OCI-LY3 (cell line): ENCODE measurements at regions not wholly inside any gene's neighbourhood (a gene's known extent, or its start where the extent isn't known, plus 50 kb on each side); places are given as distances from the start of the nearest gene placed in this dataset.
"Not testable (repeated sequence)": the region's sequence is repeated elsewhere in the genome, so short reads cannot be mapped to it uniquely, and the experiment has no call there.

Experiments
- H2AFZ ChIP-seq: fragments of 200-600, 300-600 bp; shearing (Covaris generic); 2 replicates; pipeline ENCODE4 v1.6.0; 2014; ENCODE audit warnings: antibody characterized with exemption, low read depth, low read length
- H3K27ac ChIP-seq: fragments of 200-600, 300-600 bp; sonication (generic); 2 replicates; pipeline ENCODE4 v1.5.1; 2014; ENCODE audit warnings: mild to moderate bottlenecking, low read length, moderate library complexity, mixed read lengths
- H3K27me3 ChIP-seq: fragments of 200-600, 300-600 bp; sonication (generic); 2 replicates; pipeline ENCODE4 v1.6.1; 2014; ENCODE audit warnings: low read depth, low read length, mixed read lengths
- H3K36me3 ChIP-seq: fragments of 200-600, 300-600 bp; sonication (generic); replicated peaks from 2 replicates; pipeline ENCODE3; 2014; ENCODE audit warnings: low read depth, low read length, mixed read lengths
- H3K4me1 ChIP-seq: fragments of 300-600, 200-600 bp; sonication (generic); 2 replicates; pipeline ENCODE4 v1.6.1; 2014; ENCODE audit warnings: low read length, mixed read lengths
- H3K4me2 ChIP-seq: fragments of 200-600, 300-600 bp; sonication (generic); 2 replicates; pipeline ENCODE4 v1.6.1; 2014; ENCODE audit warnings: low read length, mixed read lengths
- H3K4me3 ChIP-seq: fragments of 300-600, 200-600 bp; sonication (generic); 2 replicates; pipeline ENCODE4 v1.5.1; 2014; ENCODE audit warnings: antibody characterized with exemption, mild to moderate bottlenecking, low read length, moderate library complexity
- H3K79me2 ChIP-seq: fragments of 300-600, 200-600 bp; shearing (Covaris generic); 2 replicates; pipeline ENCODE4 v1.6.1; 2014; ENCODE audit warnings: mild to moderate bottlenecking, low read length, mixed read lengths
- H3K9ac ChIP-seq: fragments of 300-600, 200-600 bp; shearing (Covaris generic); 2 replicates; pipeline ENCODE4 v1.6.0; 2014; ENCODE audit warnings: mild to moderate bottlenecking, low read length, moderate library complexity
- H3K9me3 ChIP-seq: fragments of 200-600, 300-600 bp; shearing (Covaris generic); 2 replicates; pipeline ENCODE4 v1.6.1; 2014; ENCODE audit warnings: low read length, mixed read lengths; ENCODE audit not compliant: insufficient read depth
- H4K20me1 ChIP-seq: fragments of 200-600, 300-600 bp; sonication (generic); 2 replicates; pipeline ENCODE4 v1.6.1; 2016; ENCODE audit warnings: low read length, mixed read lengths; ENCODE audit not compliant: insufficient read depth
- EZH2phosphoT487 ChIP-seq: fragments of 200-600 bp; shearing (Covaris generic); IDR thresholded peaks from 2 replicates; pipeline ENCODE4 v1.6.1; 2018; ENCODE audit warnings: antibody characterized with exemption, mixed run types, low read depth
- TF ChIP-seq, protein P1 (sequence below): fragments of 200-600, 300-600 bp; sonication (generic); IDR thresholded peaks from 2 replicates; pipeline ENCODE4 v1.5.1; 2014; ENCODE audit warnings: antibody characterized with exemption, low read length, low read depth

GRCh38 chr21:27321791-27322190, 354.9 kb upstream of the ADAMTS5 start:
- H3K4me1 ChIP-seq = no peaks in the 10 kb centered on the region
- no peak overlapping the region for H3K4me2 ChIP-seq
- TF ChIP-seq, protein P1, sequence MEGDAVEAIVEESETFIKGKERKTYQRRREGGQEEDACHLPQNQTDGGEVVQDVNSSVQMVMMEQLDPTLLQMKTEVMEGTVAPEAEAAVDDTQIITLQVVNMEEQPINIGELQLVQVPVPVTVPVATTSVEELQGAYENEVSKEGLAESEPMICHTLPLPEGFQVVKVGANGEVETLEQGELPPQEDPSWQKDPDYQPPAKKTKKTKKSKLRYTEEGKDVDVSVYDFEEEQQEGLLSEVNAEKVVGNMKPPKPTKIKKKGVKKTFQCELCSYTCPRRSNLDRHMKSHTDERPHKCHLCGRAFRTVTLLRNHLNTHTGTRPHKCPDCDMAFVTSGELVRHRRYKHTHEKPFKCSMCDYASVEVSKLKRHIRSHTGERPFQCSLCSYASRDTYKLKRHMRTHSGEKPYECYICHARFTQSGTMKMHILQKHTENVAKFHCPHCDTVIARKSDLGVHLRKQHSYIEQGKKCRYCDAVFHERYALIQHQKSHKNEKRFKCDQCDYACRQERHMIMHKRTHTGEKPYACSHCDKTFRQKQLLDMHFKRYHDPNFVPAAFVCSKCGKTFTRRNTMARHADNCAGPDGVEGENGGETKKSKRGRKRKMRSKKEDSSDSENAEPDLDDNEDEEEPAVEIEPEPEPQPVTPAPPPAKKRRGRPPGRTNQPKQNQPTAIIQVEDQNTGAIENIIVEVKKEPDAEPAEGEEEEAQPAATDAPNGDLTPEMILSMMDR = no peak
- no peak for TF ChIP-seq EZH2phosphoT487
- no peaks in the 10 kb centered on the region for H3K27me3 ChIP-seq
- no peaks in the 10 kb centered on the region for H3K79me2 ChIP-seq
- no peak overlapping the region for H3K9ac ChIP-seq
- H3K9me3 ChIP-seq = no peaks in the 10 kb centered on the region
- no peaks in the 10 kb centered on the region for H3K36me3 ChIP-seq
- no peaks in the 10 kb centered on the region for H4K20me1 ChIP-seq
- no peak overlapping the region for H3K27ac ChIP-seq
- H2AFZ ChIP-seq = no peak overlapping the region
- no peak overlapping the region for H3K4me3 ChIP-seq

DNA sequence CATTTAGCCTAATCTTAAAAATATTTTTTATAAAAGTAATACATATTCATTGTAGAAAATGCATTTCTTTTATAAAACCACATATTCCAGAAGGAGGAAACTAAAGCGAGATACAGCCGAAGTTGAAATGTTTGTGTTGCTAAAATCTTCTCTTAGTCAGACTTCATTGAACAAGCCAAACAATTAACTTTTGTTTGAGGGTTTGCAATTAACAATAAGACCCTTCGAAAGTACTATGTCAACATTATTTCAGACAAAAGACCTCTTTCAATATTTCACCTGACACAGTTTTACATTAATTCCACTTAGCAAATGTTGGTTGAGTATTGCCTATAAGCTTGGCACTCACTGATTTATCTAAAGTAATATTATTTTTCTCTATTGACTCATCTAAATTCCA, 354.0 kb upstream of the ADAMTS5 start:
- Histone ChIP-seq H3K9ac (no peak overlapping the region), H2AFZ (no peak overlapping the region), H3K4me3 (no peak overlapping the region), H3K4me2 (no peak overlapping the region), H3K27ac (no peak overlapping the region), H3K79me2 (no peaks in the 10 kb centered on the region), H3K4me1 (no peaks in the 10 kb centered on the region), H3K9me3 (no peaks in the 10 kb centered on the region), H4K20me1 (no peaks in the 10 kb centered on the region), H3K27me3 (no peaks in the 10 kb centered on the region), H3K36me3 (no peaks in the 10 kb centered on the region)
- no peak for TF ChIP-seq EZH2phosphoT487
- TF ChIP-seq, protein P1 = no peak

DNA sequence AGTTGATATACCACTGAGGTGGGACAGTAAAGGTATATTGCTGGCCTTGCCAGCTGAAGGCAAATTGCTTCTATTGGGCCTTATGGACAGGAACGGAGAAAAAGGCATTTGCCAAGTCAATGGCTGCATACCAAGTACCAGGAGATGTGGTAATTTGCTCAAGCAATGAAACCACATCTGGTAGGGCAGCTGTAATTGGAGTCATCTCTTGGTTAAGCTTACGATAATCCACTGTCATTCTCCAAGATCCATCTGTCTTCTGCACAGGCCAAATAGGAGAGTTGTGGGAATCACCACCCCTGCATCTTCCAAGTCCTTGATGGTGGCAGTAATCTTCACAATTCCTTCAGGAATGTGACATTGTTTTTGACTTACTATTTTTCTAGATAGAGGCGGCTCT, 350.7 kb upstream of the ADAMTS5 start:
- not testable (repeated sequence) for H3K4me2 ChIP-seq, H3K4me1 ChIP-seq, H2AFZ ChIP-seq, H4K20me1 ChIP-seq, H3K9me3 ChIP-seq, H3K4me3 ChIP-seq, H3K79me2 ChIP-seq, H3K27me3 ChIP-seq, H3K27ac ChIP-seq, H3K9ac ChIP-seq, H3K36me3 ChIP-seq

DNA sequence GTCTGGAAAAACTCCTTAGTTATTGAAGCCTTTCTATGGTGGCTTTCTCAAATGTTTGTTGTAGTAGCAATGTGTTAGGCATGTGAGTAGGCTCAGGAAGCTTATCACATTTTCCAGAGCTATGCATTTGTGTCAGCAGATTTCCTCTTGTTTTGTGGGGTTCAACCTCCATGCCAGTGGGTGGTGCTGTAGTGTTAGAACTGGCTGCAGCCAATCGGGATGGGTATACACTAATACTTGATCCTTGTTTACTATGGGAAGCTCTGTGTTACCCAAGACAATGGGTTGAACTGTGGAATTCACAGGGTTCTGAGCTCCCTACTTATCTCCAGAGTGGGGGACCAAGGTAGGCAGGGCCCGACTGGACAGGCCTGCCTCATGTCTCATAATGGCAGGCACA, 348.5 kb upstream of the ADAMTS5 start:
- no peak overlapping the region for H3K27ac ChIP-seq
- no peak overlapping the region for H3K4me3 ChIP-seq
- no peak overlapping the region for H3K9ac ChIP-seq
- TF ChIP-seq, protein P1 = no peak
- no peak for TF ChIP-seq EZH2phosphoT487
- no peaks in the 10 kb centered on the region for H3K36me3 ChIP-seq
- H3K9me3 ChIP-seq = no peaks in the 10 kb centered on the region
- no peaks in the 10 kb centered on the region for H3K4me1 ChIP-seq
- H3K4me2 ChIP-seq = no peak overlapping the region
- no peaks in the 10 kb centered on the region for H3K27me3 ChIP-seq
- no peak overlapping the region for H2AFZ ChIP-seq
- H4K20me1 ChIP-seq = no peaks in the 10 kb centered on the region
- no peaks in the 10 kb centered on the region for H3K79me2 ChIP-seq

DNA sequence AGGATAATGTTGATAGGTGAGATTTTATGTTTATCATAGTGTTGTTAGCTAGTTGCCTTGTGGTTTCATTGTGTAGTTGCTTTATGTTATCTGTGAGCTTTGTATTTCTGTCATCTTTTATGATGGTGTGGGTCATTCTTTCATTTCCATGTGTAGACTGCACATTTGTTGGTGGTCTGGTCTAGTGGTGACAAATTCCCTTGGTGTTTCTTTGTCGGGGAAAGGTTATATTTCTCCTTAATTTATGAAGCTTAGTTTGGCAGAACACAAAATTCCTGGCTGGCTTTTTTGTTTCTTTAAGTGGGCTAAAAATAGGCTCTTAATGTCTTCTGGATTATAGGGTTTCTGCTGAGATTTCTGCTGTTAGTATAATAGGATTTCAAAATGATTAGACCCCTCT, 347.2 kb upstream of the ADAMTS5 start:
- no peak overlapping the region for H3K27ac ChIP-seq
- no peak overlapping the region for H3K4me3 ChIP-seq
- no peaks in the 10 kb centered on the region for H3K4me1 ChIP-seq
- no peaks in the 10 kb centered on the region for H3K36me3 ChIP-seq
- no peaks in the 10 kb centered on the region for H3K27me3 ChIP-seq
- no peaks in the 10 kb centered on the region for H4K20me1 ChIP-seq
- no peaks in the 10 kb centered on the region for H3K79me2 ChIP-seq
- H2AFZ ChIP-seq = no peak overlapping the region
- H3K4me2 ChIP-seq = no peak overlapping the region
- H3K9ac ChIP-seq = no peak overlapping the region
- no peaks in the 10 kb centered on the region for H3K9me3 ChIP-seq
- TF ChIP-seq, protein P1 = no peak
- TF ChIP-seq EZH2phosphoT487 = no peak
